ENCODE measurements at regions not wholly inside any gene's neighbourhood (a gene's known extent, or its start where the extent isn't known, plus 50 kb on each side); places are given as distances from the start of the nearest gene placed in this dataset.

DNA sequence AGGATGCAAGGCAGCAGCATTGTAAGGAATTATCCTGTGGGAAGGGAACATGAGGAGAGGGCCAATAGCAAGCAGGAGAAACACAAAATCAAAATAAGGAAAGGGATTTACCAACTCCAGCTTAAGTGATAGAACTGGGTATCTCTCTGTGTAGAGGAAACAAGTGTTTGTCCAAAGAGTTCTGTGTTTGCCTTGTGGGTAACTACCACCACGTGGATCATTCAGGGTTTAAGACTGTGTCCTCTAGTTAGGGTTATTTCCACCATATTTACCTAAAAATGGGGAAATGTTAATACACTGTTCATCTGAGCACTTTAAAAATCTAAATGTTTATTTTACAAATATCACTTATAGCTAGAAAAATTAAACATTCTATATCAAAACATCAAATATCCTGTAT, 283.3 kb downstream of the EIPR1 start:
- no peak for TF ChIP-seq ESRRG (CRISPR knock-in tag; IDR thresholded peaks at IDR 0.05)
- no peak for TF ChIP-seq ZNF70 (CRISPR knock-in tag; IDR thresholded peaks at IDR 0.05)
- TF ChIP-seq, protein P1, sequence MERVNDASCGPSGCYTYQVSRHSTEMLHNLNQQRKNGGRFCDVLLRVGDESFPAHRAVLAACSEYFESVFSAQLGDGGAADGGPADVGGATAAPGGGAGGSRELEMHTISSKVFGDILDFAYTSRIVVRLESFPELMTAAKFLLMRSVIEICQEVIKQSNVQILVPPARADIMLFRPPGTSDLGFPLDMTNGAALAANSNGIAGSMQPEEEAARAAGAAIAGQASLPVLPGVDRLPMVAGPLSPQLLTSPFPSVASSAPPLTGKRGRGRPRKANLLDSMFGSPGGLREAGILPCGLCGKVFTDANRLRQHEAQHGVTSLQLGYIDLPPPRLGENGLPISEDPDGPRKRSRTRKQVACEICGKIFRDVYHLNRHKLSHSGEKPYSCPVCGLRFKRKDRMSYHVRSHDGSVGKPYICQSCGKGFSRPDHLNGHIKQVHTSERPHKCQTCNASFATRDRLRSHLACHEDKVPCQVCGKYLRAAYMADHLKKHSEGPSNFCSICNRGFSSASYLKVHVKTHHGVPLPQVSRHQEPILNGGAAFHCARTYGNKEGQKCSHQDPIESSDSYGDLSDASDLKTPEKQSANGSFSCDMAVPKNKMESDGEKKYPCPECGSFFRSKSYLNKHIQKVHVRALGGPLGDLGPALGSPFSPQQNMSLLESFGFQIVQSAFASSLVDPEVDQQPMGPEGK (CRISPR knock-in tag; IDR thresholded peaks at IDR 0.05; ENCODE audit: borderline replicate concordance), result no peak
- TF ChIP-seq, protein P2, sequence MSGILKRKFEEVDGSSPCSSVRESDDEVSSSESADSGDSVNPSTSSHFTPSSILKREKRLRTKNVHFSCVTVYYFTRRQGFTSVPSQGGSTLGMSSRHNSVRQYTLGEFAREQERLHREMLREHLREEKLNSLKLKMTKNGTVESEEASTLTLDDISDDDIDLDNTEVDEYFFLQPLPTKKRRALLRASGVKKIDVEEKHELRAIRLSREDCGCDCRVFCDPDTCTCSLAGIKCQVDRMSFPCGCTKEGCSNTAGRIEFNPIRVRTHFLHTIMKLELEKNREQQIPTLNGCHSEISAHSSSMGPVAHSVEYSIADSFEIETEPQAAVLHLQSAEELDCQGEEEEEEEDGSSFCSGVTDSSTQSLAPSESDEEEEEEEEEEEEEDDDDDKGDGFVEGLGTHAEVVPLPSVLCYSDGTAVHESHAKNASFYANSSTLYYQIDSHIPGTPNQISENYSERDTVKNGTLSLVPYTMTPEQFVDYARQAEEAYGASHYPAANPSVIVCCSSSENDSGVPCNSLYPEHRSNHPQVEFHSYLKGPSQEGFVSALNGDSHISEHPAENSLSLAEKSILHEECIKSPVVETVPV (CRISPR knock-in tag; IDR thresholded peaks at IDR 0.05), result no peak
- TF ChIP-seq ZFP30 (CRISPR knock-in tag; IDR thresholded peaks at IDR 0.05), result no peak

Measured in SK-N-SH treated with all-trans-retinoic acid at 6 μM for 48 hours (cell line).